PFSK-1 (cell line): ENCODE measurements at regions not wholly inside any gene's neighbourhood (a gene's known extent, or its start where the extent isn't known, plus 50 kb on each side); places are given as distances from the start of the nearest gene placed in this dataset.

Source experiments
- POLR2AphosphoS5 ChIP-seq: IDR thresholded peaks from 2 replicates; pipeline ENCODE4 v1.6.1; 2012; ENCODE audit warnings: low read depth, mild to moderate bottlenecking, control low read depth, low read length, moderate library complexity
- SIN3A ChIP-seq: IDR thresholded peaks from 2 replicates; pipeline ENCODE4 v1.6.1; 2012; ENCODE audit warnings: mild to moderate bottlenecking, low read length, moderate library complexity, borderline replicate concordance; ENCODE audit not compliant: insufficient read depth
- TAF1 ChIP-seq: IDR thresholded peaks from 2 replicates; pipeline ENCODE4 v1.6.1; 2012; ENCODE audit warnings: low read length, control low read depth, borderline replicate concordance; ENCODE audit not compliant: insufficient read depth

GRCh38 chr21:16418226-16418625 lies 688.4 kb downstream of the USP25 start:
- TF ChIP-seq POLR2AphosphoS5: no peak
- TF ChIP-seq TAF1: no peak
- no peak for TF ChIP-seq SIN3A
